Gastrocnemius medialis (tissue), 4 donors: ENCODE measurements at regions not wholly inside any gene's neighbourhood (a gene's known extent, or its start where the extent isn't known, plus 50 kb on each side); places are given as distances from the start of the nearest gene placed in this dataset.

Experiments
- CTCF ChIP-seq, 5 experiments: fragments of 450-650 bp in 3 of 5; fragments of 200-600 bp in 2 of 5; sonication (generic) in 2 of 5; IDR thresholded peaks in 4 of 5; conservative IDR thresholded peaks in 1 of 5; 1 replicate in 4 of 5; 2 replicates in 1 of 5; pipeline ENCODE4 v1.5.1; 2016 to 2019; ENCODE audit warnings: antibody characterized with exemption in 5 of 5, mild to moderate bottlenecking in 3 of 5, moderate library complexity in 3 of 5
- POLR2A ChIP-seq, 2 donors: fragments of 450-650 bp; IDR thresholded peaks; one replicate each; pipeline ENCODE4 v1.6.1; 2017; ENCODE audit warnings: antibody characterized with exemption in 2 of 2, mild to moderate bottlenecking in 2 of 2, moderate library complexity in 2 of 2

- TF ChIP-seq POLR2A (IDR thresholded peaks at IDR 0.05): no peak
- TF ChIP-seq CTCF (IDR thresholded peaks at IDR 0.05 in 4 of 5, conservative IDR thresholded peaks at IDR 0.05 in 1 of 5): no peak
Observed at GRCh38 chr15:25054943-25055342, 100.2 kb downstream of the SNRPN start.
